ENCODE measurements at regions not wholly inside any gene's neighbourhood (a gene's known extent, or its start where the extent isn't known, plus 50 kb on each side); places are given as distances from the start of the nearest gene placed in this dataset.

DNA sequence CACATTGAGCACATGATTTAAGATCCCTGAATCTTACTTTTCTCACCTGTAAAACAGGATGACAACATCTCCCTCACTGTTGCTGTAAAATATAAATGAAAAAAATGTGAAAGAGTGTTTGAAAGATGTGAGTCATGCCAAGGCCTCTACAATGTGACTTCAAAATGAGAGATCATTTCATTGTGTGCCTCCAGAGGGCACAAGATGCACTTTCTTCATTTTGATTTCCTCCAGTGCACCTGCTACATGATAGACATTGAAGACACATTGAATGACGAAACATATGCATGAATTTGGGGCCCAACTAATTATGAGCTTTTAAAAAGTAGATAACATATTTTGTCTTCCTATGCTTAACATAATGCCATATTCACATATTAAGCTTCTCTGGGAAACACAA, 170.3 kb downstream of the MOBP start:
- Histone ChIP-seq H3K4me1 (ENCODE audit: insufficient read depth, poor library complexity, severe bottlenecking) (peaks cover 16% of the 10 kb centered on the region), H3K4me3 (ENCODE audit: severe bottlenecking) (no peak overlapping the region), H3K36me3 (ENCODE audit: low read depth) (no peaks in the 10 kb centered on the region), H3K27ac (ENCODE audit: poor library complexity, severe bottlenecking) (no peak overlapping the region), H3K27me3 (ENCODE audit: insufficient read depth, poor library complexity, severe bottlenecking) (no peaks in the 10 kb centered on the region), H3K9me3 (ENCODE audit: severe bottlenecking) (no peaks in the 10 kb centered on the region)
- ATAC-seq (ENCODE audit: low read depth) (peak; percentile 55), DNase-seq (ENCODE audit: low spot score) (no peak)
- TF ChIP-seq, protein P1, sequence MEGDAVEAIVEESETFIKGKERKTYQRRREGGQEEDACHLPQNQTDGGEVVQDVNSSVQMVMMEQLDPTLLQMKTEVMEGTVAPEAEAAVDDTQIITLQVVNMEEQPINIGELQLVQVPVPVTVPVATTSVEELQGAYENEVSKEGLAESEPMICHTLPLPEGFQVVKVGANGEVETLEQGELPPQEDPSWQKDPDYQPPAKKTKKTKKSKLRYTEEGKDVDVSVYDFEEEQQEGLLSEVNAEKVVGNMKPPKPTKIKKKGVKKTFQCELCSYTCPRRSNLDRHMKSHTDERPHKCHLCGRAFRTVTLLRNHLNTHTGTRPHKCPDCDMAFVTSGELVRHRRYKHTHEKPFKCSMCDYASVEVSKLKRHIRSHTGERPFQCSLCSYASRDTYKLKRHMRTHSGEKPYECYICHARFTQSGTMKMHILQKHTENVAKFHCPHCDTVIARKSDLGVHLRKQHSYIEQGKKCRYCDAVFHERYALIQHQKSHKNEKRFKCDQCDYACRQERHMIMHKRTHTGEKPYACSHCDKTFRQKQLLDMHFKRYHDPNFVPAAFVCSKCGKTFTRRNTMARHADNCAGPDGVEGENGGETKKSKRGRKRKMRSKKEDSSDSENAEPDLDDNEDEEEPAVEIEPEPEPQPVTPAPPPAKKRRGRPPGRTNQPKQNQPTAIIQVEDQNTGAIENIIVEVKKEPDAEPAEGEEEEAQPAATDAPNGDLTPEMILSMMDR (IDR thresholded peaks at IDR 0.05; ENCODE audit: poor library complexity, severe bottlenecking) = peak; percentile 58

DNA sequence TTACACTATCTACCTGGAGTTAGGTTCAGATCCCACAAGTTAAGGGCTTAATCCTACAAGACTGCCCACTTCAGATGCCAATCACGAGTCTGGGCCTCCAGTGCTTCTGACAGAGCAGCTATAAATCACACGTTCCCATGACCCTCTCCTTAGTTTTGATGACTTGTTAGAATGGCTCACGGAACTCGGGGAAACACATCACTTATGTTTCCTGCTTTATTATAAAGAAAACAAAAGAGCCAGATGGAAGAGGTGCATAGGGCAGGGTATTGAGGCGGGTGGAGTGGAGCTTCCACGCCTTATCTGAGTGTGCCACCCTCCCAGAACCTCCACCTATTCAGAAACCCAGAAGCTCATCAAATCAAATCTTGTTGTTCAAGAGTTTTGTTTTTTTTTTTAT, 170.8 kb downstream of the MOBP start:
- Histone ChIP-seq H3K27ac (ENCODE audit: poor library complexity, severe bottlenecking) (peak overlapping the region; percentile 42), H3K27me3 (ENCODE audit: insufficient read depth, poor library complexity, severe bottlenecking) (no peaks in the 10 kb centered on the region), H3K9me3 (ENCODE audit: severe bottlenecking) (no peaks in the 10 kb centered on the region), H3K4me3 (ENCODE audit: severe bottlenecking) (no peak overlapping the region), H3K4me1 (ENCODE audit: insufficient read depth, poor library complexity, severe bottlenecking) (peaks cover 16% of the 10 kb centered on the region), H3K36me3 (ENCODE audit: low read depth) (no peaks in the 10 kb centered on the region)
- DNase-seq (ENCODE audit: low spot score) (no peak), ATAC-seq (ENCODE audit: low read depth) (no peak)
- TF ChIP-seq, protein P1 (IDR thresholded peaks at IDR 0.05; ENCODE audit: poor library complexity, severe bottlenecking) = no peak

DNA sequence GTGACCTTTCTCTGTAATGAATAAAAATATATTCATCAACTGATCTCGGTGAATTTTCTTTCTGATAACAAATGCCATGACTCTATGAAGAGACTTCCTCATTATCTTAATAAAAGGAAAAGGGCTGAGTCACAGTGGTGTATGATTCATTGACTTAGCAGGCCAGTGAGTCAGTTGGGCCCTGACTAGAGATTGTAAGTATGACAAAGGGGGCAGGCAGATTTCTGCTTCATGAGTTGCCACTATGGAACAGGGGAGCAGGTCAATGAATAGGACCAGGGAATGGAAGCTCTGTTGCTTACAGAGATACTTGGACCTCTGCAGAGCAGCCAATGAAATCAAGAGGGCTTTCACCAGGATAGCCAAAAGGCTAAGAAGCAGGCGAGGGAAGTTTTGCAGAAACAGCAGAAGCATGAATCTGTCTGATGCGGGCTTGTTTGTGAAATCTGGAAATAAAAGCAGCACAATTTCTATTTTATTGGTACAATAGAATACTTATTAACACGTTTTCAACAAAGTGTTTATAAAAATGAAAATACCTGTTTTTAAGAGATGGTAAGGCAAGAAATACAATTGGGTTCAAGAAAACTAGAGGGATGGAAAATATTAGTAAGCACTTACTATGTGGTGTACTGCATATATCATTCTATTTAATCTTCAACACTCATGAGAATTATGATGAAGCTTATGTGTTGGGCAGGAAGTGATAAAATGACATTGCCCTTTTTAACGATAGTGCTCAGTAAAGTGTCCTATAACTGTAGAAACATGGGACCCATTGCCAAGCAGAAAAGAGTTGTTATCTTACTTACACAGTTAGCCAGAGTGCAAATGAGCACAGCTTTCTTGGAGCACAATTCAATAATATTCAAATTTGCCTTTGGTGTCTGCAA, 169.8 kb upstream of the MYRIP start:
- Histone ChIP-seq H3K4me3 (ENCODE audit: severe bottlenecking) (no peak overlapping the region), H3K36me3 (ENCODE audit: low read depth) (no peaks in the 10 kb centered on the region), H3K27ac (ENCODE audit: poor library complexity, severe bottlenecking) (peak overlapping the region; percentile 42), H3K27me3 (ENCODE audit: insufficient read depth, poor library complexity, severe bottlenecking) (no peaks in the 10 kb centered on the region), H3K4me1 (ENCODE audit: insufficient read depth, poor library complexity, severe bottlenecking) (peaks cover 16% of the 10 kb centered on the region), H3K9me3 (ENCODE audit: severe bottlenecking) (no peaks in the 10 kb centered on the region)
- ATAC-seq (ENCODE audit: low read depth) = peak; percentile 99
- DNase-seq (ENCODE audit: low spot score) = peak; percentile 66
- TF ChIP-seq, protein P1 (IDR thresholded peaks at IDR 0.05; ENCODE audit: poor library complexity, severe bottlenecking) = no peak

DNA sequence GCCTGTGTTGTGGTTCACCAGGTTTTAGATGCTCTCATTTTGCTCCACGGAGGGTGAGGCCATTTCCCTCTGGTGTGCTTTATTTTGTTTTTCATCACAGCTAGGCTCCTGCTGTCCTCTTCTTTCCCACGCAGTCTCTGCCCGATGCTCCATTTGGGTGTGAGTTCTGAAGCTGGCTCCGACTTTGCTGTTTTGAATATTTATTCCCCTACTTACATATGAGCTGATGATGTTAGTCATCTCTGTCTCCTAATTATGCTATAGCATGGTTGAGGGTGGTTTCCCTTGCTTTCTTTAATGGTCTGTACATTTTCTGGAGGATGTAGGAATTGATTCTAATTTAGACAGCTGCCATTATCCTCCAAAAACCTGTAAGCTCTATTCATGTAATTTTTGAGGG, 168.1 kb upstream of the MYRIP start:
- DNase-seq (ENCODE audit: low spot score) = no peak
- peaks cover 16% of the 10 kb centered on the region for H3K4me1 ChIP-seq (ENCODE audit: insufficient read depth, poor library complexity, severe bottlenecking)

More for the DNA sequence above, 168.1 kb upstream of the MYRIP start:
- Histone ChIP-seq H3K27me3 (ENCODE audit: insufficient read depth, poor library complexity, severe bottlenecking) (no peaks in the 10 kb centered on the region), H3K36me3 (ENCODE audit: low read depth) (no peaks in the 10 kb centered on the region), H3K27ac (ENCODE audit: poor library complexity, severe bottlenecking) (no peak overlapping the region), H3K9me3 (ENCODE audit: severe bottlenecking) (no peaks in the 10 kb centered on the region), H3K4me3 (ENCODE audit: severe bottlenecking) (no peak overlapping the region)
- no peak for ATAC-seq (ENCODE audit: low read depth)
- TF ChIP-seq, protein P1 (IDR thresholded peaks at IDR 0.05; ENCODE audit: poor library complexity, severe bottlenecking) = no peak
